Neutrophil (primary cell): ENCODE measurements at regions not wholly inside any gene's neighbourhood (a gene's known extent, or its start where the extent isn't known, plus 50 kb on each side); places are given as distances from the start of the nearest gene placed in this dataset.

ENCODE experiments used
- H3K27ac ChIP-seq: fragments of 200-600 bp; sonication (generic); 2 replicates; pipeline ENCODE4 v1.5.1; 2016; ENCODE audit warnings: mild to moderate bottlenecking, moderate library complexity
- H3K27me3 ChIP-seq: fragments of 200-600 bp; sonication (generic); 2 replicates; pipeline ENCODE4 v1.6.0; 2016; ENCODE audit warnings: mild to moderate bottlenecking
- H3K36me3 ChIP-seq: fragments of 200-600 bp; sonication (generic); 2 replicates; pipeline ENCODE4 v1.5.1; 2017
- H3K4me1 ChIP-seq, 2 experiments: fragments of 200-600 bp in 1 of 2; sonication (generic) in 1 of 2; 1 replicate in 1 of 2; 2 replicates in 1 of 2; pipeline versions ENCODE4 v1.5.1 to v1.6.1; 2013 to 2016; ENCODE audit warnings: low read depth in 1 of 2, low read length in 1 of 2, mild to moderate bottlenecking in 1 of 2, moderate library complexity in 1 of 2; ENCODE audit not compliant: control insufficient read depth in 1 of 2, insufficient read depth in 1 of 2
- H3K4me3 ChIP-seq, 2 experiments: fragments of 200-600 bp in 1 of 2; sonication (generic) in 1 of 2; 1 replicate in 1 of 2; 2 replicates in 1 of 2; pipeline ENCODE4 v1.5.1; 2013 to 2016; ENCODE audit warnings: low read depth in 1 of 2, low read length in 1 of 2, mild to moderate bottlenecking in 1 of 2, moderate library complexity in 1 of 2
- H3K9me3 ChIP-seq: fragments of 200-600 bp; sonication (generic); 2 replicates; pipeline ENCODE4 v1.5.1; 2016
- CTCF ChIP-seq: fragments of 200-600 bp; sonication (generic); IDR thresholded peaks from 2 replicates; pipeline ENCODE4 v1.5.1; 2016; ENCODE audit warnings: antibody characterized with exemption

GRCh38 chr4:53815281-53815680 lies 224.0 kb upstream of the LNX1 start:
- Histone ChIP-seq H3K4me3 (no peak overlapping the region), H3K27me3 (no peaks in the 10 kb centered on the region), H3K27ac (no peak overlapping the region), H3K36me3 (no peaks in the 10 kb centered on the region), H3K4me1 (no peaks in the 10 kb centered on the region), H3K9me3 (no peaks in the 10 kb centered on the region)
- TF ChIP-seq CTCF, result no peak

GRCh38 chr4:53813998-53814397 lies 222.7 kb upstream of the LNX1 start:
- Histone ChIP-seq H3K9me3 (no peaks in the 10 kb centered on the region), H3K36me3 (no peaks in the 10 kb centered on the region), H3K4me3 (no peak overlapping the region), H3K27me3 (no peaks in the 10 kb centered on the region), H3K27ac (no peak overlapping the region), H3K4me1 (no peaks in the 10 kb centered on the region)
- no peak for TF ChIP-seq CTCF

- Histone ChIP-seq H3K9me3 (no peaks in the 10 kb centered on the region), H3K4me1 (no peaks in the 10 kb centered on the region), H3K4me3 (no peak overlapping the region), H3K27me3 (no peaks in the 10 kb centered on the region), H3K27ac (no peak overlapping the region), H3K36me3 (no peaks in the 10 kb centered on the region)
- TF ChIP-seq CTCF, result no peak
These were observed 219.4 kb upstream of the LNX1 start for GRCh38 chr4:53810643-53811042.

GRCh38 chr4:53809816-53810215 lies 218.5 kb upstream of the LNX1 start:
- no peak for TF ChIP-seq CTCF
- H3K36me3 ChIP-seq, result no peaks in the 10 kb centered on the region
- no peaks in the 10 kb centered on the region for H3K27me3 ChIP-seq
- H3K9me3 ChIP-seq, result no peaks in the 10 kb centered on the region
- H3K27ac ChIP-seq, result no peak overlapping the region
- no peaks in the 10 kb centered on the region for H3K4me1 ChIP-seq
- H3K4me3 ChIP-seq, result no peak overlapping the region

GRCh38 chr4:53805291-53805690 lies 214.0 kb upstream of the LNX1 start:
- no peak overlapping the region for H3K27ac ChIP-seq
- no peaks in the 10 kb centered on the region for H3K4me1 ChIP-seq
- no peak for TF ChIP-seq CTCF

GRCh38 chr4:53804719-53805118 lies 213.4 kb upstream of the LNX1 start:
- Histone ChIP-seq H3K36me3 (no peaks in the 10 kb centered on the region), H3K4me1 (no peaks in the 10 kb centered on the region), H3K9me3 (no peaks in the 10 kb centered on the region), H3K27me3 (no peaks in the 10 kb centered on the region), H3K27ac (no peak overlapping the region), H3K4me3 (no peak overlapping the region)
- TF ChIP-seq CTCF, result no peak

More at GRCh38 chr4:53805291-53805690, 214.0 kb upstream of the LNX1 start:
- Histone ChIP-seq H3K36me3 (no peaks in the 10 kb centered on the region), H3K4me3 (no peak overlapping the region), H3K9me3 (no peaks in the 10 kb centered on the region), H3K27me3 (no peaks in the 10 kb centered on the region)
